ENCODE measurements at regions not wholly inside any gene's neighbourhood (a gene's known extent, or its start where the extent isn't known, plus 50 kb on each side); places are given as distances from the start of the nearest gene placed in this dataset.

GRCh38 chr3:168362156-168362555 lies 266.4 kb upstream of the GOLIM4 start:
- no peak for DNase-seq

DNA sequence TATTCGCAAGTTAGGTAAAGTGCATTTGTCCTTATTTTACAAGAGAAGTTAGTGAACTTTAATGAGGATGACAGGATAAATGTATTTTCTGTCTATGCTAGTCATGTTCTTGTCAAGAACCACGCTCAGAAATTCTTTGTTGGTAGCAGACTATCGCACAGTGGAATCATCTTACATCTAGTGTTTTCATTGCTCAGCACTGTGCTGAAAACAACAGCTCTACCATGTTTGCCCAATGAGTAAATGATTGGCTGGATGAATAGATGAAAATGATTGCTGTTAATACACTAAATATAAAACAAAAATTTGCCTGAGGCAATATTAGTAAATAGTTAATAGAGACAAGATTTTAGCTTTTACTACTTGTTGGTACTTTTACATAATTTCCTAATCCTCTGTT lies 265.3 kb upstream of the GOLIM4 start:
- DNase-seq = no peak

GRCh38 chr3:168342946-168343850 lies 247.5 kb upstream of the GOLIM4 start:
- DNase-seq = no peak

- peak; percentile 8 to 56 (median 22) for DNase-seq
These were observed 246.5 kb upstream of the GOLIM4 start for GRCh38 chr3:168341956-168342936.

- DNase-seq = peak in 1 of 3 experiments; percentile 48
These were observed 245.6 kb upstream of the GOLIM4 start for GRCh38 chr3:168341192-168341815.

GRCh38 chr3:168338161-168338560 lies 242.4 kb upstream of the GOLIM4 start:
- no peak for DNase-seq

DNA sequence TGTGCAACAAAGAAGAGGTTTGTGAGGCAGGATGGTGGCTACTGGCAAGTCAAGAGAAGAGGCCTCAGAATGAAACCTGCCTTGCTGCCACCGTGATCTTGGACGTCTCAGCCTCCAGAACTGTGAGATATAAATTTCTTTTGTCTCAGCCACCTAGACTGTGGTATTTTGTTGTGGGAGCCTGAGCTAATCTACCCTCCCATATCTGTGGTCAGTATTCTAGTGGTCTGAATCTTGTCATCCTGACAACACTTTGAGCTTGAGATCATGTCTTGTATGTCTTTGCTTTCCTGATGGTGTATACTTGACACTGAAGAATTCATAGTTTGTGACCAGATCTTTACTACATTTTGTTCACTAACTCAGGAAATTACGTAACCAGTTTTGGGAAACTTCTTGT lies 240.6 kb upstream of the GOLIM4 start:
- DNase-seq = no peak

- no peak for DNase-seq
These were observed 237.7 kb upstream of the GOLIM4 start for GRCh38 chr3:168333410-168333935.

DNA sequence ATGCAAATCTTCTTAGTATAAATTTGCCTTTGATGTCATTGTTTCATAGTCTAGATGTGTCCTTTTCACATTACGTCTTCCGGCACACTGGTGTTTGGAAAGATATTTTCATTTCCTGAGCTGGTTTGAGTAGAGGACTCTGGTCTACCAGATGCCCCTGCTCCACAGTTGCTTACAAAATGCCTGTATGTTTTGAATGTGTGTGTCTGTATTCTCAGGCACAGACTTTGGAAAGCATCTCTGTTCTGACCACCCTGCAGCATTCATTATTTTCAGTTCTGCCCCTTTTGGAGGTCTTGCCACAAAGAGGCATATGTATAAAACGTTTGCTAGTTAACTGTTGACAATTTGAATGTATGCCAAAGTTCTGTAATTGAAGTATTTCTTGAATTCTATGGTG lies 236.0 kb upstream of the GOLIM4 start:
- DNase-seq = no peak

DNA sequence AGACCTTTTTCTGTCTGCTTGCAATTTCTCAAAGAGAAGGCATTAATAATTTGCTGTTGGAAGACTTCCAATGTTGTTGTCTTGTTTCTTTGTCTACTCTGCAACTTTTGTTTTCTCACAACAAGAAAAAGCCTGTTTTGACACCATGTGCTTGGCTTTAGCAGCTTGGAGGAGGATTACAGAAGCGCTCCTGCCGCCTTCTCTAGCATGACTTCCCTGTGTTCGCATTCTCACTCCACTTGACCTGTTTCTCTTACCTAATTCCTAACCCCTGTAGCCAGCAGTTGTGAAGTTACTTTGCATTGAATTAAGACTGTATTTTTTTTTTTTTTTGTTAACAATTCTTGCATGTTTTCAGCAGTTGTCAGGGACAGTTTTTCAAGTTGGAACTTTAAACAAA lies 235.3 kb upstream of the GOLIM4 start:
- no peak for DNase-seq

DNA sequence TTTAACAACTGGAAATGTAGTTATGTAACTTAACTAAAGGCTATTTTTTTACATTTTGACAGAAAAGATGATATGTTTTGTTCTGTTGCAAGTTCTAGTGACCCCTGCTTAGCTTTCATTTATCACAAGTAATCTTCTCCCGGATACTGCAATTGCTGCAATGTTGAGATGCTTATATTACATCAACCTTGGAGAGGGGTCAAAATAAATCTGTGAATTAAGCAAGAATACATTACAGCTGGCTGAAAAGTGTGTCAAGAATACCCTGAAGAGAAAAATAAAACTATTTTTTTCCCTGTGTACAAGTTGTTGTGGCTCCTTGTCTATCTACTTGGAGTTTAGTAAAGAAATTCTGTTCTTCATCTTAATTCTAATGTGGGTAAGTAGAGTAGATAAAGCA lies 232.1 kb upstream of the GOLIM4 start:
- DNase-seq = no peak

- DNase-seq = no peak
These were observed 230.0 kb upstream of the GOLIM4 start for GRCh38 chr3:168325684-168326083.

DNA sequence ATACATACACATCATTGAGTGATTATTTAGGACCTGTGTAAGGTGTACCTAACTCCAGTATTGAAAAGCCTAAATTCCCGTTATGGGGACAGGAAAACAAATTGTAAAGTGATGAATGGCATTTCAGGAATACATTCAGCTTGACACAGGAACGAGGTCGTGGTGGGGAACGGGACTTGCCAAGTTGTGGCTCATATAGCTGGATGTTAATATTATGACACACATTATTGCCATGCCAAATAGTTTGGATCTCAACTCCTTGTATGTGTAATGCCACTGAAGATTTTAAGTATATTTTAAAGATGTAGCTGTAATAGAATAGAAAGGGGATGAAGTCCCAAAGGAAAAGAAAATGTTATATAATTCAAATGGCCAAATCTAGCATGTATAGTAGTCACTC lies 227.2 kb upstream of the GOLIM4 start:
- DNase-seq = no peak

GRCh38 chr3:168314166-168314565 lies 218.4 kb upstream of the GOLIM4 start:
- no peak for DNase-seq

DNA sequence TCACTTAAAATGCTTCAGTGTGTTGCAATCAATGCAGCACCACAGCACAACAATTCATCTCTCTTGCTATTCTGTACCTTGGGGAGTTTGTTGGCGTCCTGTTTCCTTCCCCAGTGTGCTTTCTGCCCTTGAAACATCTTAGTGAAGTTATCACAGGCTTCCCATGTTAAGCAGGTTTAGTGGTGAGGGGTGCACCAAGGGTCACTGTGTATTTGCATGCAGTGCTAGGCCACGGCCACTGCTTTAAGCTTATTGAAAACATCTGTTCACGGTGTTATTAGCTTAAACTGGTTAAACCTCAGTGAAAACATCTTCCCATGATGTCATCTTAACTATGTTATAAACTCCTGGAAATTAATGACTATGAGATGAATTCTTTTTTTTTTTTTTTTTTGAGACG lies 217.3 kb upstream of the GOLIM4 start:
- DNase-seq = no peak

- no peak for DNase-seq
These were observed 212.2 kb upstream of the GOLIM4 start for GRCh38 chr3:168307893-168308292.

DNA sequence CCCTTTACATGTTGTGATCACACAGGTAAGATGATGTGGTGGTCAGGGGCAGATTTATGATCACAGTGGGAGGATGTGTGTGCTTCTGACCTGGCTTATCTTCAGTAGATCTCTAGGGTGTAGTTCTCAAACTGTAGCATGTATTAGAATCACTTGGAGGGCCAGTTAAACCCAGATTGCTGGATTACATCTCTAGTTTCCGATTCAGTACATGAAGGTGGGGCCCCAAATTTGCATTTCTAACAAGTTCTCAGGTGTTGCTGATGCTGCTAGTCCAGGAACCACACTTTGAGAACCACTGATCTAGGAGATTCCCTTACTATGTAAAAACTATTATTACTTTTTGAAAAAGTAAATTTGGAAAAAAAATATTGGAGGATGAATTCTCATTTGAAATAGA lies 199.3 kb upstream of the GOLIM4 start:
- no peak for DNase-seq

- DNase-seq = no peak
These were observed 196.6 kb upstream of the GOLIM4 start for GRCh38 chr3:168292296-168292695.

- DNase-seq = no peak
These were observed 193.8 kb upstream of the GOLIM4 start for GRCh38 chr3:168289471-168290008.

- peak in 1 of 3 experiments; percentile 42 for DNase-seq
These were observed 193.0 kb upstream of the GOLIM4 start for GRCh38 chr3:168288511-168289401.

GRCh38 chr3:168285506-168285905 lies 189.8 kb upstream of the GOLIM4 start:
- DNase-seq = no peak

GRCh38 chr3:168284728-168285127 lies 189.0 kb upstream of the GOLIM4 start:
- DNase-seq = no peak

Measured in NCI-H1417 (cell line).